ENCODE measurements at regions not wholly inside any gene's neighbourhood (a gene's known extent, or its start where the extent isn't known, plus 50 kb on each side); places are given as distances from the start of the nearest gene placed in this dataset.

GRCh38 chr1:221459558-221459957 is 282.3 kb downstream of the DUSP10 start:
- Histone ChIP-seq H3K36me3 (ENCODE audit: control insufficient read depth, insufficient read depth, low read length) (no peaks in the 10 kb centered on the region), H3K4me3 (ENCODE audit: low read depth, low read length) (no peak overlapping the region), H3K9me3 (ENCODE audit: control insufficient read depth, insufficient read depth, low read length) (no peaks in the 10 kb centered on the region), H3K27me3 (ENCODE audit: control insufficient read depth, insufficient read depth, low read length) (no peaks in the 10 kb centered on the region), H3K9ac (ENCODE audit: low read depth, low read length) (no peak overlapping the region), H3K4me1 (ENCODE audit: control insufficient read depth, insufficient read depth, low read length) (no peaks in the 10 kb centered on the region)

DNA sequence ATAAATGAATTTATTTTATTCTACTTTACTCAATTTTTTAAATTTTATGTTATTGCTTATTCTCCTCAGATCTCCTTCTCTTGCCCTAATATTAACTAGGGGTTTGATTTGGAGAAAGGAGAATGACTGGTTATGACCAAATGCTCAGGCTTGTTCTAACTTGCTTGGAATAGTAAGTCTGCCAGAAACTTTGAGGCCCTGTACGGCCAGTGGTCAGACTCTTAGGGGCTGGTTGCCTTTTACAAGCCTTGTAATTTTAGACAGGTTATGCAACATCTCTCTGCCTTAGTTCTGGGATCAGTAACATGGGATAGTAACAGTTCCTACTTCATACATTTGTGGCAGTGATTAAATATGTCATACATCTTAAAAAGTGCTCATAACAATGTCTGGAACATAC is 279.5 kb downstream of the DUSP10 start:
- Histone ChIP-seq H3K9ac (ENCODE audit: low read depth, low read length) (no peak overlapping the region), H3K36me3 (ENCODE audit: control insufficient read depth, insufficient read depth, low read length) (no peaks in the 10 kb centered on the region), H3K4me1 (ENCODE audit: control insufficient read depth, insufficient read depth, low read length) (no peaks in the 10 kb centered on the region), H3K4me3 (ENCODE audit: low read depth, low read length) (no peak overlapping the region), H3K27me3 (ENCODE audit: control insufficient read depth, insufficient read depth, low read length) (no peaks in the 10 kb centered on the region), H3K9me3 (ENCODE audit: control insufficient read depth, insufficient read depth, low read length) (no peaks in the 10 kb centered on the region)

GRCh38 chr1:221468546-221468945 is 273.3 kb downstream of the DUSP10 start:
- Histone ChIP-seq H3K27me3 (ENCODE audit: control insufficient read depth, insufficient read depth, low read length) (no peaks in the 10 kb centered on the region), H3K36me3 (ENCODE audit: control insufficient read depth, insufficient read depth, low read length) (no peaks in the 10 kb centered on the region), H3K4me1 (ENCODE audit: control insufficient read depth, insufficient read depth, low read length) (no peaks in the 10 kb centered on the region), H3K4me3 (ENCODE audit: low read depth, low read length) (no peak overlapping the region), H3K9ac (ENCODE audit: low read depth, low read length) (no peak overlapping the region), H3K9me3 (ENCODE audit: control insufficient read depth, insufficient read depth, low read length) (no peaks in the 10 kb centered on the region)

GRCh38 chr1:221469476-221469875 is 272.4 kb downstream of the DUSP10 start:
- H3K4me1 ChIP-seq (ENCODE audit: control insufficient read depth, insufficient read depth, low read length) = no peaks in the 10 kb centered on the region
- no peaks in the 10 kb centered on the region for H3K27me3 ChIP-seq (ENCODE audit: control insufficient read depth, insufficient read depth, low read length)
- no peak overlapping the region for H3K9ac ChIP-seq (ENCODE audit: low read depth, low read length)
- H3K9me3 ChIP-seq (ENCODE audit: control insufficient read depth, insufficient read depth, low read length) = no peaks in the 10 kb centered on the region
- no peaks in the 10 kb centered on the region for H3K36me3 ChIP-seq (ENCODE audit: control insufficient read depth, insufficient read depth, low read length)
- H3K4me3 ChIP-seq (ENCODE audit: low read depth, low read length) = no peak overlapping the region

GRCh38 chr1:221470000-221470698 is 271.7 kb downstream of the DUSP10 start:
- Histone ChIP-seq H3K9ac (ENCODE audit: low read depth, low read length) (no peak overlapping the region), H3K36me3 (ENCODE audit: control insufficient read depth, insufficient read depth, low read length) (no peaks in the 10 kb centered on the region), H3K9me3 (ENCODE audit: control insufficient read depth, insufficient read depth, low read length) (no peaks in the 10 kb centered on the region), H3K27me3 (ENCODE audit: control insufficient read depth, insufficient read depth, low read length) (no peaks in the 10 kb centered on the region), H3K4me3 (ENCODE audit: low read depth, low read length) (no peak overlapping the region), H3K4me1 (ENCODE audit: control insufficient read depth, insufficient read depth, low read length) (no peaks in the 10 kb centered on the region)

- H3K4me1 ChIP-seq (ENCODE audit: control insufficient read depth, insufficient read depth, low read length) = no peaks in the 10 kb centered on the region
- no peaks in the 10 kb centered on the region for H3K36me3 ChIP-seq (ENCODE audit: control insufficient read depth, insufficient read depth, low read length)
- no peak overlapping the region for H3K9ac ChIP-seq (ENCODE audit: low read depth, low read length)
- H3K27me3 ChIP-seq (ENCODE audit: control insufficient read depth, insufficient read depth, low read length) = no peaks in the 10 kb centered on the region
- H3K4me3 ChIP-seq (ENCODE audit: low read depth, low read length) = no peak overlapping the region
- no peaks in the 10 kb centered on the region for H3K9me3 ChIP-seq (ENCODE audit: control insufficient read depth, insufficient read depth, low read length)
Measured at GRCh38 chr1:221473411-221473810, 268.5 kb downstream of the DUSP10 start.

- no peak overlapping the region for H3K9ac ChIP-seq (ENCODE audit: low read depth, low read length)
- H3K4me1 ChIP-seq (ENCODE audit: control insufficient read depth, insufficient read depth, low read length) = no peaks in the 10 kb centered on the region
- H3K36me3 ChIP-seq (ENCODE audit: control insufficient read depth, insufficient read depth, low read length) = no peaks in the 10 kb centered on the region
- H3K4me3 ChIP-seq (ENCODE audit: low read depth, low read length) = no peak overlapping the region
- H3K9me3 ChIP-seq (ENCODE audit: control insufficient read depth, insufficient read depth, low read length) = no peaks in the 10 kb centered on the region
- H3K27me3 ChIP-seq (ENCODE audit: control insufficient read depth, insufficient read depth, low read length) = no peaks in the 10 kb centered on the region
Measured at GRCh38 chr1:221477252-221477651, 264.6 kb downstream of the DUSP10 start.

DNA sequence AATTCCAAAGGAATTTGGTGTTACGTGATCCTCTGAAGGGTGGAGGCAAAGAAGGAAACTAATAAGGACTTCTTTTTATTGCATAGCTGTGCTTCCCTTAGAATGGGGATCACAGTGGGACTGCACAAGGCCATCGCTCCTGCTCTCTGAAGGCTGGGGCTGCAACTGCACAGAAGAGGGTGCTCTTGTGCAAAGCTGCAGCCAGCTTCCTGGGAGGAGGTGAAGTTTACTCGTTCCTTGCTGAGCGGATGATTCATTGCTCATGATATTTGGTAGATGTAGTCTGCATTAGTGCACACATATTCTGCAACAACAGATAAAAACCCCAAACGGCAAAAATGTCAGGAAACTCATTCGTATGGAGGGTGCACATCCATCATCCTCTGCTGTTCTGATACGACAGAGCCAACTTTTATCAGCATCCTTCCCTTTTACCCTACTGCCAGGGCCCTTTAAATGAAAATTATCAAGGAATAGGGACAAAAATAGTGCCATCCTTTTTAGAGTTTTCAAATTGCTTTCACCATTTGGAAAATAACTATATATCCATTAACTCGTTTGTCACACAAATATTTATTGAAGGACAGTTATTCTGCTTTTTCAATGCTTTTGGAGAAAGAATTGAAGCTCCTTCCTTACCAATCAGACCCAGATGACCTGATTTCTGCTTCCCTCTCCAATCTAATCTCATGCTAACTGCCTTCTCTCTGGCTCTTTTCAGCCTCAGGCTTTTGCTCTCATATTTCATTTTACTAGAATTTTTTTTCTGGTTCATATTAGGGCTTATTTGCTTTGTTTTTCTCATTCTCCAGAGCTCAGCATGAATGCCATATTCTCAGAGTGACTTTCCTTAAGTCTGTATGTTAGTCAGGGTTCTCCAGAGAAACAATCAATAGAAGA is 263.6 kb downstream of the DUSP10 start:
- Histone ChIP-seq H3K9ac (ENCODE audit: low read depth, low read length) (no peak overlapping the region), H3K4me1 (ENCODE audit: control insufficient read depth, insufficient read depth, low read length) (no peaks in the 10 kb centered on the region), H3K4me3 (ENCODE audit: low read depth, low read length) (no peak overlapping the region), H3K9me3 (ENCODE audit: control insufficient read depth, insufficient read depth, low read length) (no peaks in the 10 kb centered on the region), H3K36me3 (ENCODE audit: control insufficient read depth, insufficient read depth, low read length) (no peaks in the 10 kb centered on the region), H3K27me3 (ENCODE audit: control insufficient read depth, insufficient read depth, low read length) (no peaks in the 10 kb centered on the region)

DNA sequence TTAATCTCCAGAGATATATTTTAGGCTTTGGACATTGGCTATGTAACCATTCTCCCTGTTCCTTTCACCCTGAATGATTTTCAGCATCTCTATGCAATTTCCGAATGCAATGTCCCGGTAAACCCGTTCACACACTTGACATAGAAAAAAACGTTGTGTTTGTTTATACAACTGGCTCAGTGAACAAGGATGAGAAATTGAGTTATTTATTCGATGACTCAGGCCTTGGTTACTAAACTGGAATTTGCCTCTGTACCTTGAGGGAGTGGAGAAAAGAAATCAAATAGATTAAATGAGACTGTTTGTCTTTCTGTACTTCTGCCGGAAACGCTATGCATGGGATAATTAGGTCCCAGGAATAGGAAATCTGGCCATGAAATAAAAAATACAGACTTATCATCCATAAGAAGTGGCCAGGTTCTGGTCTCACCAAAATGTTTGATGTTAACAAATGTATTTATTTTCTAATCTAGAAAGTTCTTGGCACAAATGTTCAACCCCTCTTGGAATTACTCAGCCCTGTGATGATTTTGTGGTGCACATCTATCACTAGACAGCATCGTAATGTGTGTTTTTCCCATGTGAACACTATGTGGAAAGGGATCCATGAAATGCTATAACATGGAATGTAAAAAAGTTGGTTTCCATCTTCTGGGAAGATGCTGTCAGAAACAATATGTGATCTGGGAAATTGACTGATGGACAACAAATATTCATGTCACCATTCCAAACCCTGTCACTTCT is 253.9 kb downstream of the DUSP10 start:
- no peaks in the 10 kb centered on the region for H3K4me1 ChIP-seq (ENCODE audit: control insufficient read depth, insufficient read depth, low read length)
- no peaks in the 10 kb centered on the region for H3K9me3 ChIP-seq (ENCODE audit: control insufficient read depth, insufficient read depth, low read length)
- no peaks in the 10 kb centered on the region for H3K36me3 ChIP-seq (ENCODE audit: control insufficient read depth, insufficient read depth, low read length)
- no peaks in the 10 kb centered on the region for H3K27me3 ChIP-seq (ENCODE audit: control insufficient read depth, insufficient read depth, low read length)
- no peak overlapping the region for H3K9ac ChIP-seq (ENCODE audit: low read depth, low read length)
- H3K4me3 ChIP-seq (ENCODE audit: low read depth, low read length) = no peak overlapping the region

DNA sequence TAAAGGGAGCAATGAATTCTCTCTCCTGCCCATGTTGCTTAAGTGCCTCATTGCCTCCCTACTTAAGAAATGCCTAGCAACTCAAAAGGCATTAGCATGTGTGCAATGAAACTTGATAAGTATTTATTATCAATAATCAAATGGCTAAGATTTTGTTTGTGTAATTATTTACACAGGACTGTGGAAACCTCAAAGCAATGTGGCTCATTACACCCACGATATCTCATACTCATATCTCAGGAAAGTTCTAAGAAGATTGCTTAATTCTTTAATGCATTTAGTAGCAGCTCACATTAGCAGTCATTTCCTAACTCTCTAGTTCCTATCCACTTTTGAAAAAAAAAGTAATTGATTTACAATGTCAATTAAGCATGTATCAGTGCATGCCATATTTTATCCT is 253.3 kb downstream of the DUSP10 start:
- H3K4me3 ChIP-seq (ENCODE audit: low read depth, low read length) = no peak overlapping the region
- no peaks in the 10 kb centered on the region for H3K9me3 ChIP-seq (ENCODE audit: control insufficient read depth, insufficient read depth, low read length)
- no peaks in the 10 kb centered on the region for H3K4me1 ChIP-seq (ENCODE audit: control insufficient read depth, insufficient read depth, low read length)
- no peaks in the 10 kb centered on the region for H3K27me3 ChIP-seq (ENCODE audit: control insufficient read depth, insufficient read depth, low read length)
- H3K36me3 ChIP-seq (ENCODE audit: control insufficient read depth, insufficient read depth, low read length) = no peaks in the 10 kb centered on the region
- no peak overlapping the region for H3K9ac ChIP-seq (ENCODE audit: low read depth, low read length)

GRCh38 chr1:221494670-221495069 is 247.2 kb downstream of the DUSP10 start:
- Histone ChIP-seq H3K9ac (ENCODE audit: low read depth, low read length) (no peak overlapping the region), H3K9me3 (ENCODE audit: control insufficient read depth, insufficient read depth, low read length) (no peaks in the 10 kb centered on the region), H3K27me3 (ENCODE audit: control insufficient read depth, insufficient read depth, low read length) (no peaks in the 10 kb centered on the region), H3K36me3 (ENCODE audit: control insufficient read depth, insufficient read depth, low read length) (no peaks in the 10 kb centered on the region), H3K4me3 (ENCODE audit: low read depth, low read length) (no peak overlapping the region), H3K4me1 (ENCODE audit: control insufficient read depth, insufficient read depth, low read length) (no peaks in the 10 kb centered on the region)
